Limb (tissue), 2 donors: ENCODE measurements at regions not wholly inside any gene's neighbourhood (a gene's known extent, or its start where the extent isn't known, plus 50 kb on each side); places are given as distances from the start of the nearest gene placed in this dataset.
A peak's percentile ranks its signal among the peaks of the same experiment; 100 is the strongest.

Experiments
- DNase-seq, 2 donors: peaks; one replicate each; pipeline ENCODE4 v3.0.0-alpha.2; 2016; ENCODE audit errors: extremely low spot score in 2 of 2

DNA sequence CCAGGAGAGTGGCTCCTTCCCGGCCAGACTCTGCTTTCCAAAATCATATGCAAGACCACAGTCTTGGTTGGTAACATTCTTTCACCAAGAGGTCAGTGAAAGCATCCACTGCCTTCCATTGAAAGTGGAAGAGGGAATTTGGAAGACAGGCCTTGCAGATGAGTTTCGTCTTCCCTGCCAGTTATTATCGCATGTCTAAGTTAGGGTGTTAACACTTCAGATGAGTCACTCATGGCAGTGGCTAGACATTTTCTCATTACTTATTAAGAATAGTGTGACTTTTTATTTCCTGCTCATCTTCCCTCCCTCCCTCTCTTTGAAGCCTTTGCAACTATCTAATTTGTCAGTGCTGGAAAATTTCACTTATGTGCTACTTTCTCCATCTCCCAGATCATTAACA lies 102.9 kb upstream of the EPB41L3 start:
- no peak for DNase-seq

DNA sequence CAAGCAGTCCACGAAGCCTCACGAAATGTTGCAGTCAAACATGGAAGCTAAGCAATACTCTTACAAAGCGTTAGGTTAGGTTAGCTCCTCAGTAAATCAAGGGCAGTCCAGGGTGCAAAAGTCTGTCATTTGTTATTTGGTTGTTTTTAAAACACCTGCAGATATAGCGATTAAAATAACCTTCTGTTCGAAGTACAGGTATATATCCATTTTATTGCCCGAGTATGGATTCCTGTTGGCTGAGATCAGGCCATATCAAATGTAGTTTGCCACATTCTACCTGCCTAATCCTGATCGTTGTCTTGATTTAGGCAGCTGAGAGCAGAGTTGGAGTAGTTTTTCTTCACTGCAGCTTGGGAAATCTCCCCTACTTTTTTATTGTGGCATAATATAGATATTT lies 99.5 kb upstream of the EPB41L3 start:
- DNase-seq: no peak

DNA sequence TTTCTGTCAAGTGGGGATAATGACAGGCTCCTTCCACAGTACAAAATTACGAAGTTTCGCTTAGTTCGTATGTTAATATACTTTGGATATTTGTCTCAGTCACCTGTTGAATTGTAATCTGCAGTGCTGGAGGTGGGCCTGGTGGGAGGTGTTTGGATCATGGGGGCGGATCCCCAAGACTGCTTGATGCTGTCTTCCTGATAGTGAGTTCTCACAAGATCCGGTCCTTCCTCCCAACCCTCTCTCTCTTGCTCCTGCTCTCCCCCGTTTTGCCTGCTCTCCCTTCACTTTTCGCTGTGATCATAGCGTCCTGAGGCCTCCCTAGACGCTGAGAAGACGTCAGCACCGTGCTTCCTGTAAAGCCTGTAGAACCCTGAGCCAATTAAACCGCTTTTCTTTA lies 97.1 kb upstream of the EPB41L3 start:
- no peak for DNase-seq

DNA sequence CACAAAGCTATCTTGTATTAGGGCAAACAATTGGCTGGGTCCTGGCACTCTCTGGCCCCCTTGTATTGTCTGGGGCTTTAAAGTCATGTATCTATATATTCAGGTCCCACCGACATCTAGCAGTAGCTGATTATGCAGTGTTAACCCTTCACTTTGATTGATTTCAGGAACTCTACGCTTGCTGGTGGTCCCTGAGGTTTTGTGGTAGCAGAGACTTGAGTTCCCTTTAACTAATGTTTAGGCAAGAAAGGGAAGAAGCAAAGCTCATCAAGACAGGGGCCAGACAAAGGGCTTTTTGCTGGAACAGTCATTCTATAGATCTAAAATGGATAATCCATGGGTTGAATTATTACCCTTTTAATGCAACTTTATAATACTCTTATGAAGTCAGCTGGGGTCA lies 95.3 kb upstream of the EPB41L3 start:
- no peak for DNase-seq

DNA sequence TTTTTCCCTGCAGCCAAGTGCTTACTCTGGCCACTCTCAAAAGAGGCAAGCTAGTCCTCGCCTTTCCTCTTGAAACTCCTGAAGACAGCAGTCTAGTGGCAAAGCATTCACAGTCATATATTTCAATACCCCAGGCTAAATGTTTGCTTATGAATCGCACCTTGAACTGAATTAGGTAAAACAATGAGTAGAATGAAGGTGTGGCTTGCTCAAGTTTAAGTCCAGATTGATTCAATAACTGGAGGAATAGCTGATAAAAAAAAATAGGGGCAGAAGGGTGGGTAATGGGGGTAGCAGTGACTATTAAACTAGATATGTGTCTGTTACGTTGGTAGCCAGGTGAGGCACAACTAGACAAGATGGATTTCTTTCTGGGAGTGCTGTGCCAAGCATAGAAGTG lies 88.2 kb upstream of the EPB41L3 start:
- no peak for DNase-seq

DNA sequence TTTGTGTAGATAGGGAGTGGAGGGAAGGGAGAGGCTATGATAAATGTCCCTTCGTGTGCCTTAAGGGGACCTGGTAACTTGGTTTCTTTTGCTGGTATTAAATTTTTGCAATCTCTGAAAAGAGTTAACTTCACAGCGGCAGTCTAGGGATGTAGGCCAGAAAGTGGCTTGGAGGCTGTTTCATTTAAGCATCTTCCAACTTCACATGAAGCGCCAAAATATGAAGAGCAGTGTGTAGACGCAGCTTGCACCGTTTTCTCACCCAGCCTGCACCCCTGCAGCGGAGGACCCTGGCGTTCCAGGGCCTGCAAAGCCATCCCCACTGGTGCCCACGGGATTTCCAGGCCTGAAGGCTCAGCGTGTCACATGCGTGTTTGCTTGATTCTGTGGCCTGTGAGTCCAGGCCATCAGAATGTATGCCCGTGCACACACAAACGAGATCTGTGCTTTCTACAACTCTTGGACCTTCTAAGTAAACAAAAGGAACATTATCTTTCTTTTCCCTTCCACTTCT lies 87.2 kb upstream of the EPB41L3 start:
- DNase-seq: no peak

DNA sequence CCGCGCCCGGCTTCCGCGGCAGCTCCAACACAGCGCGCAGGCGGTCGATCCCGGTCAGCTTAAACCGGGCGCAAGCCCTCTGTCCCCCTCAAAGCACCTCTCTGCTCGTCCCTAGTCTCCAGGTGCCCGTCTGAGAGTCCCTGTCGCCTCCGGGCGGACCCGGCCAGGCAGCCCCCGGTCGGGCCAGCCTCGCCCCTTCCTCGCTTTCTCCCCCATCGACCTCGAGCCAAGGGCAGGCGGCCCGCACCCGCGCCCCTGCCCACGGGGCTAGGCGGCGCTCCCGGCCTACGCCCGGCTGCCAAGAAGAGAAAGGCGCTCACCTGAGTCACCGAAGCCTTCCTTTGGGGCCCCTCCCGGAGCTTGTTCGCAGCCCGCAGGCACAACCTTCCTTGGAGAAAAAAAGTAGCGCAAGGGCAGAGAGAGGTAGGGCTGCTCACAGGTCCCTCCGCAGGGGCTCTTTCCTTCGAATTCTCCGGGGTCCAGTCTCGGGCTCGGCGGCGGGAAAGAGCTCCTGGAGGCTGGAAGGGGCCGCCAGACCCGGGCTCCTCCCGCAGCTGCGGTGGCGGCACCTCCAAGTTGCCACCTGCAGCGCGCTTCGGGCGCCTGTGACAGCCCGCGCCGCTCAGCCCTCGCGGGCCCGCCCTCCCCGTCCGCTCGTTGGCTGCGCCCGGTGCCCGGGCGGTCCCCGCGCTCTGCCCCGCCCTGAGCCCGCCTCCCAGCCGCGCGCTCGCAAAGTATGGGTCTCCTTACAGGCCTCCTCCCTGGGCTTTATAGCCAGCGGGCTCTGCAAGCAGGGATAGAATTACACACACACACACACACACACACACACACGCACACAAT lies 86.5 kb upstream of the EPB41L3 start:
- DNase-seq: peak; percentile 74 to 87

DNA sequence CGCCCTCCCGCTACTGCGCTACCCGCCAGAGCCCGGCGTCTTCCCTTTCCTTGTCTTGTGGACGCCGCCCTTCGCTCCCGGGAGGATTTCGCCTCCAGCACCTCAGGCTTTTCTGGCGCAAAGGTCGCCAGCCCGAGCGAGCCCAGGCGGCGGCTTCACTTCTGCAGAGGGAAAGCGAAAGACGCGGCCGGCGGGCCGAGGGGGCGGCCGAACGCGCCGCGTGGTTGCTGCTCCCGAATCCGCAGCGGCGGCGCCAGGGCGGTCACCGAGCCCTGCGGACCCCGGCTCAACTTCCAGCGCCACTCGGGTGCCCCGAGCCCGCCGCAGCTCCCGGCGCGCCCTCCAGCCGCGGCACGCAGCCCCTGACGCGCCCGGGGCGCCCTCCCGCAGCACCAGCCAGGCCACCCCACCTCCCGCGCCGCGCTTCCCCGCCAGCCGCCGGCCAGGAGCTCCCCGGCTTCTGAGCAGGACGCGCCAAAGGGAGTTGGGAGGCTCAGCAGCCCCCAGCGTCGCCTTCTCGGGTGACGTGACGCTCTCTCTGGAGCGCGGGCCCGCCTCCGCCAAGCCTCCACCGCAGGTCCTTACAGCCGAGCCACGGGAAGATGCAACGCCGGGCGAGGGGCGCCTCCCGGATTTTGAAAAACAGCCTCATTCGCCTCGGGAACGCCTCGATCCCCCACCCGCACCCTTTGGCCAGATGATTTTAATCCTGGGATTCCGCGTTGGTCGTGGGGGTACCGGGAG lies 84.9 kb upstream of the EPB41L3 start:
- peak in 1 of 2 donors; percentile 74 for DNase-seq

DNA sequence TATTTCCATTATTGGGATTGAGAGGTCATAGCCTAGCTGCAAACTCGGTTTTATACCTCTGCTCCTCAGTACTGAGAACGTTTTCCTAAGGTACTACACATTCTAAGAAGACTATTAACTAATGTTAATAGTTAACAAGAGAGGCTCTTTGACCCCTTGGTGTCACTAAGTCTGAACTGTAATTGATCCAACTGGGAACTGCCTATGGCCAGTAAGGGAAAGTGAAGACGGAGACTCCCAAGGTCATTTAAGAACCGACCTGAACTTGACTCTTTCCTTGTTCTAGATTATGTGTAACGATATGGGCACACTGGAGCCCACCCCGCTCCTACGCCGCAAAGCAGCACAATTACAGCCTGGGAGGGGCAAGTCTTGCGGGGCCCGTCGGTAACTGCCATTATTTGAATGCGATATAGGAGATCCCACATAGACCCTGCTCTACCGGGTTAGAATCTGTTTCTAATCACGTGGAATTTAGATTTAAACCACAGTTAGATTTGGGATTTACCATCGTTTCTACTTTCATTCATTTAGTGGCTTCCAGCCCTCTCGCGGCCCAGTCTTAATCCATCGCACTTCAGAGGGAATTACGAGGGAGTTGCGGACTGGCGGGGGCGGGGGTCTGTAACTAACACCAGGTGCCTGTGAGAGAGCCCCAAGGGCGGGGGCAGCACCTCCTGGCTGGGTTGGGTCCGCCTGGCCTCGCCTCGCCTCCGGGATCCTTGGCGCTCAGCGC lies 84.1 kb upstream of the EPB41L3 start:
- DNase-seq: no peak

DNA sequence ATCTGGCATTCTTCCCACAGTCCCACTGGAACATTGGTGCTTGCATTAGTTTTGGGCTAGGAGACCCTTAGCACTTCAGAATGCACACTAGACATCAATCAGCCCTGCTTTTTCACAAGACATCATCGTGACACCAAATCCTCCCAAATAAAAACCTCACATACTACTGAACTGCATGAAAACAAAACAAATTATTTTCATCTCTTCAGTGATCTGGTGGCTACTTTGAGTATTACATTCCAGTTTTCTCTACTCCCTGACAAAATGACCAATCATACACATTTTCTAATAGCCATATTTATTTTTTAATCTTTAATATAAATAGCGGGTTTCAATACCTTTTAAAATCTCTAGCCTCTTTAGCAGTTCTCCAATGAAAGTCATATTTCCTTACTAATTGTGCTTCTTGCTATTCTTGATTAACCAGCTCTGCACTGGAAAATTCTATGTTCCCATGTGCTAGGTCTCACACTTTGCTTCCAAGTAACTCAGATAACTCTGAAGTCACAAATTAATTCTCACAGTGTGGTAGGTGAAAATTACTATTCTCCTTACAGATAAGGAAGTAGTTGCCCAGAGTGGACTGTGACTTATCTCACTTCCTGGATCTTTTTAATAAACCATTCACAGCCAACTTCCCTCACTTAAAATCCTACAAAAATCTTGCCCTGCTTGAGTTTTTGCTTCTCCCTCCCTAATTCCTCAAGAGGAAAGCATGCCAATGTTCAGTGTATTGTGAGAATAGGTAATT lies 82.5 kb upstream of the EPB41L3 start:
- DNase-seq: no peak

DNA sequence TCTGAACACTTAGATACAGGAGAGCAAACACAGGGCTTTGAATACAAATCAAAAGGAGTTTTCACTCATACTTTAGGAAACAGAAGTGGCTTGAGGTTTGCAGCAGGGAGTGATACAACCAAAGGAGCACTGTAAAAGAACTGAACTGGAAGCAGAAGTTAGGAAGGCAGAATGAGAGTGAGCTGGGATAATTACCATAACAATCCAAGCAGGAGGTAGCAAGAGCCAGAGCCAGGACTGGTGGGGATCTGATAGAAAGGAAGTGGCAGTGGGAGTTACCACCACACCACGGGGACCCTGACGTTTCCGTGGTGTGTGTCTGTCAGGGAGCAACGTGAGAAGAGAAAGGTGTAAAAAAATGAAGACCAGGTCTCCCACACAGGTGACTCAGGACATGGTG lies 81.3 kb upstream of the EPB41L3 start:
- no peak for DNase-seq

DNA sequence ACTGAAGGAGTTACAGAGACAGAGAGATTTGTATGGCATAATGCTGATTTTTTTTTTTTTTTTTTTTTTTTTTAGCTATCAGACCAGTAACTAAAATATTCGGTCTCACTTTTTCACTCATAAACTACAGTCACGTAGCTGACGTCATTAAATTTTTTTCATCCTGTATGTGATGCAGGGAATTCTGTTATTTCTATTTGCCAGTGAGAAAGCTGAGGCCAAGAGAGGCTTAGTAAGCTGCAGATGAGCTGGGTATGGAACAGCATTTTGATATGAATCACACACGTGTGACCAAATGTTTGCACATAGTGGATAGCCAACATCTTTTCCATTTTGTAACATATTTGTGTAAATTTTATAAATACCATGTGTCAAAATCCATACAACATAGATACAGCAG lies 79.1 kb upstream of the EPB41L3 start:
- DNase-seq: no peak

DNA sequence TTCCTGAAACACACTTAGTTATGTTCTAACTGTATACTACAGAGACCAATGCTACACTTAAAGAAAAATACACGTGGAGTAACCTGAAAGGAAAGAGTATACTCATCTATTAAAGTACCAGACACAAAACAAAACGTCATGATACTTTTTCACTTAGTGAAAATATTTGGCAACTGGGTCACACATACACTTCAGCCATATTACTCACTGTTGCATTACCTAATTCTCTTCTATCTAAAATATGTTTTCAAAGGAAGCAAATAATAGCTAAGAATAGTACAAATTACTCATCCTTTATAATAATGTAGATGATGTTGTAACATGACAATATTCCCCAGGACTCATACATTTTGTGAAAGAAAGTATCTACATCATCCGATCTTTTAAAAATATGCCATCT lies 76.5 kb upstream of the EPB41L3 start:
- no peak for DNase-seq

DNA sequence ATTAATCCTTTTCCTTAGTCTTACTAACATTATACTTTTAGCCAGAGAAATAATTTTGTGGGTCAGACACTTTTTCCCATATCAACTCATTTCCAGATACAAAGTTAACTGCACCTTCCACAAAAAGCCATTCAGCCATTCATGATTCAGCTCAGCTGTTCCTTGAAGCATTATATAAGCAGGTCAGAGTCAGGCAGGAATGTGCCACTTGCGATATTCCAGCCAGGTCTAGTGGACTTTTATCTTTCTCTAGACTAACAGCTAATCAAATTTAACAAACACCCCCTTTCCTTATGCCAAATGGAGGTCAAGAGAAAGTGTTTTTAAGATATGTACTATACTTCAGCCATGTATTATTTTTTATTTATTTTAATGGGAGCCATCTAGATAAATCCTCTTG lies 75.6 kb upstream of the EPB41L3 start:
- DNase-seq: no peak

DNA sequence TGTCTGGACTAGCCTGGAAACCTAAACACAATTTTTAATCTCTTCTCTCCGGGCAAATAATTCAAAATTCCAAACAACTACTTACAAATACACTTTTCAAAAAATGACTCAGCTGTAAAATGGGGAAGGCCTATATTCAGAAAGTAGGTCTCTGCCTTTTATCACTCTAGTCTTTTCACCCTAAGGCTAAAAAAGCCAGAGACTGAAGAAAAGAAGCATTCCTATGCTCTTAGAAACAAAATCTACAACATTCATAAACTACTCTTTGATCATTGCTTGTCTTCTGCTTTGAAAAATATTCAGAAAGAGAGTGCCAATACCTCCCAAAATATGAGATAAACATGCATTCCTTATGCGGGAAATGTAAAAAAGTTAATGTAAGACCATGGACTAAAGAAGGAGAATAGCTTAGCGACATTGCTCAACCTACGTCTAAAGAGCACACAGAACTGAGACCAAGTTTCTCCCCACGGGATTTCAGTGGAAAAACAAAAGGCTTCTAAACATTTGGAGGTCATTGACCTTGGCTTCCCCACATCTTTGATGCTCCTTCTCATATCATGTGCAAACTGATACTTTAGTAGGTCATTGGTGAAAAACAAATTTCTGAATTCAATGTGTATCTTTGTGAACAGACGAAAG lies 74.4 kb upstream of the EPB41L3 start:
- no peak for DNase-seq

DNA sequence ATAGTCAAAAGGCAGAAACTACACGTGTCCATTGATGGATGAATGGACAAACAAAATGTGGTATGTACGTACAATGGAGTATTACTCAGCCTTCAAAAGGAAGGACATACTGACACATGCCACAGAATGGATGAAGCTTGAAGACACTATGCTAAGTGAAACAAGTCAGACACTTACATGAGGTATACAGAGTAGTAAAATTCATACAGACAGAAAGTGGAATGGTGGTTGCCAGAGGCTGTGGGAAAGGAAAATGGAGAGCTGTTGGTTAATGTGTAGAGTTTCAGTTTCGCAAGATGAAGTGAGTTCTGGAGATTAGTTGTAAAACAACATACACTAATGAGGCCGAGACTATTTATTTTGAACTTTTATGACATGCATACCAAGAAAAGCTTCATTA lies 67.4 kb upstream of the EPB41L3 start:
- no peak for DNase-seq

DNA sequence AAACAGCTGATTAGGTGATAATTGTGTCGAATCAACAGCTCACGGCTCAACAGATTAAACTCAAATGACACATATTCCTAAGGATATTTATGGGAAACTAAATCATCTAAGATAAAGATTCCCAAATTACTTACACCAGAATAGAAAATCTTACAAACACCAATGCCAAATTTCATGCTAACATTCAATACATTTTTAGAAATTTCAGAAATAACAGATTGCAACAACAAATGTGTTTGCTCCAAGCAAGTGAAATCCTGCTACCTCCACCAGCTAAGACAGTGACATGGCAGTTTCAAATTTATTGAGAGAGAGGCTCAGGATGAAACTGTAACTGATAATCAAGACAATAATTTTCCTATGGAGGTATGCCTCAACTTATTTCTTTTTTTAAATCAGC lies 65.0 kb upstream of the EPB41L3 start:
- DNase-seq: no peak

DNA sequence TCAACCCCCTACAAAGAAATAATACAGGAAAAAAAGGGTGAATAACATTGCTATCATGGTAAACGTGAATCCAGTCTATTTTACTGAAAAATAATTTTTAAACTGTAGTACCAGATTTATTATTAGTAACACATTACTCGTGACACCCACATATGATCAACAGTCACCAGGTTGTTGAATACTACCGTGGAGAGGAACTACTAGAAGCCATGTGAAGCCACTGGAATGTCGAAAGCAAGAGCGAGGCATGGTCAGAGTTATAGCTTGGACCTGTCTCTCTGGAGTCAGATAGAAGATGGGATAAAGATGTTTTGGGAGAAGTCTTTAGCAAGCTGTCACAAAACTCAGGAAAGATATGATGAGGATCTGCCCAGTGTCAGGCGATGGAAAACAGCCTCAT lies 63.2 kb upstream of the EPB41L3 start:
- no peak for DNase-seq

DNA sequence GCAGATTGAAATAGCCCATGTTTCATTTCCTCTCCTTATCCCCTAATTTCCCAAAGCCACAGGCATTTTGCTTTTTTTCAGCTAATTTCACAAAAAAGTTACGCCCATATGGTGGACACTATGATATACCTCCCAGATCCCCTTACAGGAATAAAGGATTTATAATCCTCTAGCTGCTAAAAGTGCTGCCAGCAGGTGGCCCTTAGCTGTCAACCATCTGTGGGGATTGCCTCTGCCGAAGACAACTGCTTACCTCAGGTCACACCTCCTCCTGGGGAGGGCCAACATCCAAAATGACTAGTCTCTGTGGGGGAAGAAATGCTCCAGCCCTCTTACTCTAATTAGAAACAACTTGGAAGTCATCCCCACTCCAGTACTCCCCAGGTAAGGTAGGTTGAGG lies 61.0 kb upstream of the EPB41L3 start:
- DNase-seq: no peak

DNA sequence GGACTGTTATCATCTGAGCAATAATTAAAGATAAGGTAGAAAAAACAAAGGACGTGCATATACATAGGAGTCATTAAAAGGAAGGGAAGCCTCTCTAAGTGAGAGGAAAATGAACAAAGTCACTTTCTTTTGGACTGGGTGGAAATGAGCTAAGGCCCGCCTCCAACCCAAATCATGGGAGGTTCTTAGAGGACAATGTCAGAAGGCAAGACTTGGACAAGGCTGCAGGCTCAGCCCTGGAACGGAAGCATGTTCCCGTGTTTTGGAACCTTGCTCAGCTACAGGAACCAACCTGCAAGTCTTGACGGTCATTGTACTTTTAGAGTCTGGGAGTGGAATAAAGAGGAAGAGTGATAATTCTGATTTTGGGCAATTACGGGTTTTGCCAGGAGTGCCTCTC lies 59.4 kb upstream of the EPB41L3 start:
- no peak for DNase-seq

DNA sequence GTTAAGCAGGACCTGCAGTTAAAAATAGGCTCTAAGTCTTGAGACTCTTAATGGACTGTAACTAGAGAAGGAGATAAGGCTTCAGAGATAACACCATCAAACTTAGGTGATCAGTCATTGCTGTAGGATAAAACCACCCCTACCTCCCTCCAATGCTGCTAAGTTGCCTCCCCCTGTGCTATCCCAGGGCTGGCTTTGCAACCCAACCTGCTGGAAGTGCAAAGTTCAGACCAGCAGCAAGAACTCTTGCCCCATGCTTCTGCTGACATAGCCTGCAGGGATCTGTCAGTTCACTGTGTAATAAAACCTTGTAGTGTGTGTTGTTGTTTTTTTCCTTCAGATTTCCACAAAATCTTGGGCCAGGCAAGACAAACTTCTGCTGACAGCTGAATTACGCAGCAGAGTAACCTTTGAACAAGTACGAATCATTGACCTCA lies 57.4 kb upstream of the EPB41L3 start:
- no peak for DNase-seq
